ENCODE measurements at regions not wholly inside any gene's neighbourhood (a gene's known extent, or its start where the extent isn't known, plus 50 kb on each side); places are given as distances from the start of the nearest gene placed in this dataset.

GRCh38 chr6:133693565-133693964, 195.3 kb upstream of the TCF21 start:
- no peak for DNase-seq (ENCODE audit: low read depth in 2 of 2)

GRCh38 chr6:133697185-133697584, 191.7 kb upstream of the TCF21 start:
- DNase-seq (ENCODE audit: low read depth in 2 of 2), result no peak

GRCh38 chr6:133697666-133698065, 191.2 kb upstream of the TCF21 start:
- no peak for DNase-seq (ENCODE audit: low read depth in 2 of 2)

GRCh38 chr6:133698272-133698671, 190.6 kb upstream of the TCF21 start:
- no peak for DNase-seq (ENCODE audit: low read depth in 2 of 2)

GRCh38 chr6:133699741-133700385, 189.1 kb upstream of the TCF21 start:
- no peak for DNase-seq (ENCODE audit: low read depth in 2 of 2)

- DNase-seq (ENCODE audit: low read depth in 2 of 2), result no peak
Measured at GRCh38 chr6:133701633-133702331, 187.1 kb upstream of the TCF21 start.

GRCh38 chr6:133704371-133704770, 184.5 kb upstream of the TCF21 start:
- no peak for DNase-seq (ENCODE audit: low read depth in 2 of 2)

GRCh38 chr6:133705066-133705465, 183.8 kb upstream of the TCF21 start:
- DNase-seq (ENCODE audit: low read depth in 2 of 2), result no peak

GRCh38 chr6:133705731-133706130, 183.2 kb upstream of the TCF21 start:
- no peak for DNase-seq (ENCODE audit: low read depth in 2 of 2)

- DNase-seq (ENCODE audit: low read depth in 2 of 2), result no peak
Measured at GRCh38 chr6:133707456-133707855, 181.5 kb upstream of the TCF21 start.

GRCh38 chr6:133710826-133711225, 178.1 kb upstream of the TCF21 start:
- no peak for DNase-seq (ENCODE audit: low read depth in 2 of 2)

- no peak for DNase-seq (ENCODE audit: low read depth in 2 of 2)
Measured at GRCh38 chr6:133715270-133715669, 173.6 kb upstream of the TCF21 start.

GRCh38 chr6:133724726-133725125, 164.2 kb upstream of the TCF21 start:
- no peak for DNase-seq (ENCODE audit: low read depth in 2 of 2)

GRCh38 chr6:133726188-133726587, 162.7 kb upstream of the TCF21 start:
- DNase-seq (ENCODE audit: low read depth in 2 of 2), result no peak

GRCh38 chr6:133730881-133731280, 158.0 kb upstream of the TCF21 start:
- DNase-seq (ENCODE audit: low read depth in 2 of 2), result no peak

- DNase-seq (ENCODE audit: low read depth in 2 of 2), result no peak
Measured at GRCh38 chr6:133740218-133740617, 148.7 kb upstream of the TCF21 start.

GRCh38 chr6:133740816-133741215, 148.1 kb upstream of the TCF21 start:
- DNase-seq (ENCODE audit: low read depth in 2 of 2), result no peak

- DNase-seq (ENCODE audit: low read depth in 2 of 2), result no peak
Measured at GRCh38 chr6:133741375-133741861, 147.5 kb upstream of the TCF21 start.

GRCh38 chr6:133743621-133744020, 145.3 kb upstream of the TCF21 start:
- DNase-seq (ENCODE audit: low read depth in 2 of 2), result no peak

- no peak for DNase-seq (ENCODE audit: low read depth in 2 of 2)
Measured at GRCh38 chr6:133746417-133746770, 142.5 kb upstream of the TCF21 start.

GRCh38 chr6:133748628-133749027, 140.3 kb upstream of the TCF21 start:
- DNase-seq (ENCODE audit: low read depth in 2 of 2), result no peak

GRCh38 chr6:133749427-133749826, 139.5 kb upstream of the TCF21 start:
- DNase-seq (ENCODE audit: low read depth in 2 of 2), result no peak

- no peak for DNase-seq (ENCODE audit: low read depth in 2 of 2)
Measured at GRCh38 chr6:133752129-133752528, 136.8 kb upstream of the TCF21 start.

- DNase-seq (ENCODE audit: low read depth in 2 of 2), result no peak
Measured at GRCh38 chr6:133753756-133754155, 135.2 kb upstream of the TCF21 start.
